Skeletal muscle cell (primary cell): ENCODE measurements at regions not wholly inside any gene's neighbourhood (a gene's known extent, or its start where the extent isn't known, plus 50 kb on each side); places are given as distances from the start of the nearest gene placed in this dataset.

Source experiments
- DNase-seq: peaks from one replicate; pipeline ENCODE4 v3.0.0-alpha.2; 2010; ENCODE audit warnings: low read depth
- H3K4me3 ChIP-seq: 2 replicates; pipeline ENCODE4 v1.5.1; 2011; ENCODE audit warnings: low read depth, mild to moderate bottlenecking, control low read depth, low read length, moderate library complexity

- H3K4me3 ChIP-seq = no peak overlapping the region
- DNase-seq = no peak
These were observed 49.9 kb upstream of the MGMT start for GRCh38 chr10:129416956-129417765.
